Gastroesophageal sphincter (tissue), 4 donors: ENCODE measurements at regions not wholly inside any gene's neighbourhood (a gene's known extent, or its start where the extent isn't known, plus 50 kb on each side); places are given as distances from the start of the nearest gene placed in this dataset.
"Not testable (repeated sequence)": the region's sequence is repeated elsewhere in the genome, so short reads cannot be mapped to it uniquely, and the experiment has no call there.

Experiments used
- ATAC-seq: fragments of 150-250 bp; one replicate; pipeline ENCODE4 v1.9.1; 2016; ENCODE audit warnings: mild to moderate bottlenecking, moderate library complexity
- H3K27ac ChIP-seq, 4 donors: fragments of 200-600 bp; sonication (generic) in 3 of 4; 1 replicate in 3 of 4; 2 replicates in 1 of 4; pipeline ENCODE4 v1.5.1; 2016 to 2019
- H3K27me3 ChIP-seq: fragments of 200-600 bp; sonication (generic); one replicate; pipeline ENCODE4 v1.5.1; 2019
- H3K36me3 ChIP-seq, 2 donors: fragments of 200-600 bp; sonication (generic); one replicate each; pipeline ENCODE4 v1.5.1; 2019; ENCODE audit warnings: control low read depth in 1 of 2
- H3K4me1 ChIP-seq, 3 donors: fragments of 200-600 bp; sonication (generic); 1 replicate in 2 of 3; 2 replicates in 1 of 3; pipeline ENCODE4 v1.5.1; 2016 to 2019; ENCODE audit warnings: control low read depth in 2 of 3
- H3K4me3 ChIP-seq, 2 donors: fragments of 200-600 bp; sonication (generic); one replicate each; pipeline ENCODE4 v1.5.1; 2019; ENCODE audit warnings: mild to moderate bottlenecking in 1 of 2, moderate library complexity in 1 of 2
- H3K9me3 ChIP-seq, 3 donors: fragments of 200-600 bp; sonication (generic); one replicate each; pipeline ENCODE4 v1.5.1; 2017 to 2019; ENCODE audit warnings: control low read depth in 2 of 3
- EP300 ChIP-seq: sonication (generic); formaldehyde crosslinking; IDR thresholded peaks from one replicate; pipeline ENCODE4 v1.6.1; 2017; ENCODE audit warnings: antibody characterized with exemption, mild to moderate bottlenecking
- POLR2A ChIP-seq, 2 donors: fragments of 450-650 bp; IDR thresholded peaks; one replicate each; pipeline ENCODE4 v1.6.1; 2017; ENCODE audit warnings: antibody characterized with exemption in 2 of 2, mild to moderate bottlenecking in 2 of 2, moderate library complexity in 1 of 2
- POLR2AphosphoS5 ChIP-seq: sonication (generic); formaldehyde crosslinking; IDR thresholded peaks from one replicate; pipeline ENCODE4 v1.6.1; 2017; ENCODE audit warnings: antibody characterized with exemption
- WGBS, 2 donors: methylation state at CpG; one replicate each; pipeline ENCODE4 v1.1.5; 2018; ENCODE audit warnings: low coverage in 1 of 2; 5-methylcytosine and 5-hydroxymethylcytosine counted together
- TF ChIP-seq, protein P1 (sequence below), 4 experiments: fragments of 200-600 bp in 2 of 4; fragments of 450-650 bp in 2 of 4; sonication (generic) in 1 of 4; IDR thresholded peaks; one replicate each; pipeline ENCODE4 v1.5.1; 2017 to 2019; ENCODE audit warnings: antibody characterized with exemption in 4 of 4, mild to moderate bottlenecking in 2 of 4, moderate library complexity in 2 of 4

DNA sequence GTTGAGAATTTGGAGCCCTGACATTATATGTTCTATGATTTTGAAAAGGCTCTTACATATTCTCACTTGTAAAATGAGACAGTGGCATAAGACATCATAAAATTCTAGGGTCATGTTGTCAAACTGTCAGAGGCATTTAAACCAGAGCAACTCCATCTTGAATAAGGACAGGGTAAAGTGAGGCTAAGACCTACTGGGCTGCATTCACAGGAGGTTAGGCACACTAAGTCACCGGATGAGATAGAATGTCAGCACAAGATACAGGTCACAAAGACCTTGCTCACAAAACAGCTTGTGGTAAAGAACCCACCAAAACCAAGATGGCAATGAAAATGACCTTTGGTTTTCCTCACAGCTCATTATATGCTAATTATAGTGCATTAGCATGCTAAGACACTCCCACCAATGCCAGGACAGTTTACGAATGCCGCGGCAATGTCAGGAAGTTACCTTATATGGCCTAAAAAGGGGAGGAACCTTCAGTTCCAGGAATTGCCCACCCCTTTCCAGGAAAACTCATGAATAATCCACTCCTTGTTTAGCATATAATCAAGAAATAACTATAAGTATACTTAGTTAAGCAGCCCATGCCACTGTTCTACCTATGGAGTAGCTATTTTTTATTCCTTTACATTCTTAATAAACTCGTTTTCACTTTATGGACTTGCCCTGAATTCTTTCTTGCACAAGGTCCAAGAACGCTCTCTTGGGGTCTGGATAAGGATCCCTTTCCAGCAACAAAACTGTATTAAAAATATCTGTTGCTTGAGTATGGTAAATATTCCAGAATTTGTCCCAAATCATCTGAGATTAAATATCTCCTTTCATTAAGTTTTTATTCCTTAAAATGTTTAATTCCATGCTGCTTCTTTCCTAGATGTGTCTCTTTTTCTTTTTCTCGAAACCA is 406.4 kb downstream of the METTL4 start:
- Histone ChIP-seq H3K36me3 (no peaks in the 10 kb centered on the region), H3K9me3 (no peaks in the 10 kb centered on the region), H3K4me1 (no peaks in the 10 kb centered on the region), H3K4me3 (no peak overlapping the region), H3K27me3 (no peaks in the 10 kb centered on the region), H3K27ac (no peak overlapping the region)
- TF ChIP-seq EP300: no peak
- no peak for TF ChIP-seq POLR2A (IDR thresholded peaks at IDR 0.05)
- no peak for TF ChIP-seq POLR2AphosphoS5
- TF ChIP-seq, protein P1, sequence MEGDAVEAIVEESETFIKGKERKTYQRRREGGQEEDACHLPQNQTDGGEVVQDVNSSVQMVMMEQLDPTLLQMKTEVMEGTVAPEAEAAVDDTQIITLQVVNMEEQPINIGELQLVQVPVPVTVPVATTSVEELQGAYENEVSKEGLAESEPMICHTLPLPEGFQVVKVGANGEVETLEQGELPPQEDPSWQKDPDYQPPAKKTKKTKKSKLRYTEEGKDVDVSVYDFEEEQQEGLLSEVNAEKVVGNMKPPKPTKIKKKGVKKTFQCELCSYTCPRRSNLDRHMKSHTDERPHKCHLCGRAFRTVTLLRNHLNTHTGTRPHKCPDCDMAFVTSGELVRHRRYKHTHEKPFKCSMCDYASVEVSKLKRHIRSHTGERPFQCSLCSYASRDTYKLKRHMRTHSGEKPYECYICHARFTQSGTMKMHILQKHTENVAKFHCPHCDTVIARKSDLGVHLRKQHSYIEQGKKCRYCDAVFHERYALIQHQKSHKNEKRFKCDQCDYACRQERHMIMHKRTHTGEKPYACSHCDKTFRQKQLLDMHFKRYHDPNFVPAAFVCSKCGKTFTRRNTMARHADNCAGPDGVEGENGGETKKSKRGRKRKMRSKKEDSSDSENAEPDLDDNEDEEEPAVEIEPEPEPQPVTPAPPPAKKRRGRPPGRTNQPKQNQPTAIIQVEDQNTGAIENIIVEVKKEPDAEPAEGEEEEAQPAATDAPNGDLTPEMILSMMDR (IDR thresholded peaks at IDR 0.05): no peak
- 62 to 63% methylated on average over 7 of the region's 7 CpGs for WGBS, 2 donors
- no peak for ATAC-seq

DNA sequence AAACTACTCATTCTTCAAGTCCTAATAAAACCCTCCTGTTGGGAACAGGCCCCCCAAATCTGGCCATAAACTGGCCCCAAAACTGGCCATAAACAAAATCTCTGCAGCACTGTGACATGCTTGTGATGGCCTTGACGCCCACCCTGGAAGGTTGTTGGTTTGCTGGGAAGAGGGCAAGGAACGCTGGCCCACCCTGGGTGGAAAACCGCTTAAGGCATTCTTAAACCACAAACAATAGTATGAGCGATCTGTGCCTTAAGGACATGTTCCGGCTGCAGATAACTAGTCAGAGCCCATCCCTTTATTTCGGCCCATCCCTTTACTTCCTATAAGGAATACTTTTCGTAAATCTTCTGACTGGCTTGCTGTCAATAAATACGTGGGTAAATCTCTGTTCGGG is 404.4 kb downstream of the METTL4 start:
- not testable (repeated sequence) for H3K9me3 ChIP-seq, H3K27me3 ChIP-seq, H3K36me3 ChIP-seq, ATAC-seq, H3K27ac ChIP-seq, H3K4me3 ChIP-seq, H3K4me1 ChIP-seq
- 78 to 80% methylated on average over 8 to 9 of the region's 9 CpGs for WGBS, 2 donors

DNA sequence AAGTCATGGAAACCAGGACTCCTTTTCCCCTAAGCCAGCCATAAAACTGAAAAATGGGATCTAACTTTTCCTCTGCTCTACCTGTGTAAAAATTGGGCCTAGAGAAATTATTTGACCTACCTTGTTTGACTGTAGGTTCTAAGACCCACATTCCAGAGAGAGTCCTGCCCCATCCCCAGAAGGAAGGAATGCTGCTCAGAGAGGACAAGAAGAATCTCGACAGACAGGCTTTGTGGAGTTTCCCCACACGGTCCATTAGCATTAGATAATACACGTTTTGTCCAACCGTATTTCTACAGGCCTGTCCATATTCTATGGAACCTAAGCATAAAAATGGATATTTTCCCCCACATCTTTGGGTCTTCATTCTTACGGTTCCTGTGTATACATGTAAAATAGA is 403.3 kb downstream of the METTL4 start:
- Histone ChIP-seq H3K27me3 (no peaks in the 10 kb centered on the region), H3K36me3 (no peaks in the 10 kb centered on the region), H3K4me3 (no peak overlapping the region), H3K27ac (no peak overlapping the region), H3K9me3 (no peaks in the 10 kb centered on the region), H3K4me1 (no peaks in the 10 kb centered on the region)
- no peak for ATAC-seq
- WGBS, 2 donors: 80 to 86% methylated on average over 1 to 4 of the region's 5 CpGs
- no peak for TF ChIP-seq EP300
- TF ChIP-seq, protein P1 (IDR thresholded peaks at IDR 0.05): no peak
- TF ChIP-seq POLR2AphosphoS5: no peak
- no peak for TF ChIP-seq POLR2A (IDR thresholded peaks at IDR 0.05)

DNA sequence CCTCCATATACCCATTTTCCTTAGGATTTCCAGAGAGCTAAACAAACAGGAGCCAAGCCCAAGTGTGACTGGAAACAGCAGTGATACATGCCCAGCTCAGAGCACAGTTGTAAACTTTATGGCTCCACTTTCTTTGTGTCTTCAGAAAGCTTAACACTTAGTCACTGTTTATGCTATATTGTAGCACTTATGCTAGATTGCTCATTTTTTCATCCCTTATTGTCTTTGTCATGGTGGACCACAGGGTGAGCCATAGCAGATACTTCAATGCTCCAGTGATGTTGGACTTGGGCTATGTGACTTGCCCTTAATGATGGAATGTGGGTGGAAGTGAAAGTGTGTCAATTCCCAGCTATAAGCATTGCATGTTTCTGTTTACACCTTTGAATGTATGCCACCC is 401.6 kb downstream of the METTL4 start:
- no peak overlapping the region for H3K4me3 ChIP-seq
- no peaks in the 10 kb centered on the region for H3K27me3 ChIP-seq
- no peaks in the 10 kb centered on the region for H3K4me1 ChIP-seq
- no peak for TF ChIP-seq EP300
- no peak for TF ChIP-seq POLR2A (IDR thresholded peaks at IDR 0.05)
- no peak for TF ChIP-seq POLR2AphosphoS5
- TF ChIP-seq, protein P1 (IDR thresholded peaks at IDR 0.05): no peak
- H3K27ac ChIP-seq: no peak overlapping the region
- ATAC-seq: no peak
- no peaks in the 10 kb centered on the region for H3K36me3 ChIP-seq
- no peaks in the 10 kb centered on the region for H3K9me3 ChIP-seq

DNA sequence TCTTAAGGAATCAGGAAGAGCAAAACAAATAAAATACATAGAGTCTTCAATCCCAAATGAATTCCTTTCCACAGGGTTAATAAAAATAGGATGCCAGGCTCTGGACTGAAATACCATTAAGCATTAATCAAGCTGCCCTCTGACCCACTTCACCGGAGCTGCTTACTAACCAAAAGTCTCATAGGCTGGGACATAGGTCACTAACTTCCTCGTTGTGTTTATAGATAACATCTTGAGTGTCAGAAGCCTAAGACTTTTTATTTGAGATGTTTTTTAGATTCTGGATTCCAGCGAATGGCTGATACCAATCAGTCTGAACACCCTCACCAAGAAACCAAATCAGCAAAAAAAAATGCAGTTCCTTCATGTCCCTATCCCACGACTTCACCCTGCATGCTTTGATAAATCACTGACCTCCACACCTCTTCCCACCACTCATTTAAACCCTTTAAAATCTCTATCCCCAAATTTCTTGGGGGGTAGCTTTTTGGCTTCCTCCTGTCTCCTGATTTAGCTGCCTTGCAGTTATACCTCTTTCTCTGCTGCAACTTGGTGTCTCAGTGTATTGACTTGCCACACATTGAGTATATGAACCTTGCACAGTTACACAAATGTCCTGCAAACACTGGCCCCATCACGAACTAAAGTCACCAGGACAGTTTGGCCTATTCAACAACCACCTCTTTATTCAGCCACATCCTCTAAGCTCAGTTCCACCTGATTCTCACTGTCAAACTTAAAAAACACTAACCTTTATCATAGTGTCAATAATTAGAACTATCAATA is 399.3 kb downstream of the METTL4 start:
- no peaks in the 10 kb centered on the region for H3K27me3 ChIP-seq
- 40 to 47% methylated on average over 4 to 5 of the region's 5 CpGs for WGBS, 2 donors
- TF ChIP-seq, protein P1 (IDR thresholded peaks at IDR 0.05): no peak
- TF ChIP-seq POLR2A (IDR thresholded peaks at IDR 0.05) (no peak), POLR2AphosphoS5 (no peak), EP300 (no peak)
- ATAC-seq: no peak
- no peaks in the 10 kb centered on the region for H3K36me3 ChIP-seq
- H3K4me3 ChIP-seq: no peak overlapping the region
- no peaks in the 10 kb centered on the region for H3K4me1 ChIP-seq
- H3K9me3 ChIP-seq: no peaks in the 10 kb centered on the region
- H3K27ac ChIP-seq: no peak overlapping the region
